HG02642 (cell line): ENCODE measurements at regions not wholly inside any gene's neighbourhood (a gene's known extent, or its start where the extent isn't known, plus 50 kb on each side); places are given as distances from the start of the nearest gene placed in this dataset.

Experiments used
- ATAC-seq: cut with Tn5 transposase; IDR thresholded peaks from one replicate; pipeline ENCODE4 v1.9.1; 2021; ENCODE audit warnings: mild to moderate bottlenecking; ENCODE audit not compliant: unreplicated experiment, poor library complexity

DNA sequence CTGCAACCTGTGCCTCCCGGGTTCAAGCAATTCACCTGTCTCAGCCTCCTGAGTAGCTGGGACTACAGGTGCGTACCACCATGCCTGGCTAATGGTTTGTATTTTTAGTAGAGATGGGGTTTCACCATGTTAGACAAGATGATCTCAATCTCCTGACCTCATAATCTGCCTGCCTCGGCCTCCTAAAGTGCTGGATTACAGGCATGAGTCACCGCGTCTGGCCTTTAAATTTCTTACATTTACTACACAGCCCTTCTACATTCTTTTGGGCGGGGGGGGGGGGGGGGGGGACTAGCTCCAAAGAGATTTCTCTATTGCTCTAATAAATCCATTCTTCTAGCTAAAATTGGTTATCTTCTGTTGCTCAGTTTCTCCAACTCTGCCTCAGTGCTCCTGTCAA lies 964.9 kb upstream of the ACVR2A start:
- no peak for ATAC-seq

DNA sequence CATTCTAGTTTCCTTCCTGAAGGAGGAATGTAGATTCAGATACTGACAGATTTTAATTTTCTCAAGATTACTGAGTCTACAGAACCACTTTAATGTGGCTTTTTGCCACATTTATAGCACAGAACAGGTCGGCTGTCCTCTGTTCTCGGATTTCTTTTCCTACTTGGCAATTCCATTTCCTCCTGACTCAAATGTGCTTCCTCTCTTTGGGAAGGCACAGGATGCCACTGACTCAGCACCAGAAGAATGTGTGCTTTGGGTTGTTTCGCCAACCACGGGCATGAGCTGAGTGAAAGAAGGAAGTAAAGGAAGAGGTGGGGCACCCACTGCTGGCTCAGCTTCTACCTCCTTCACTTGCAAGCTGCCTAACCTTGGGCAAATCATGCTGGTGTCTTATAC lies 970.6 kb upstream of the ACVR2A start:
- no peak for ATAC-seq

- ATAC-seq, result no peak
Observed at GRCh38 chr2:146873646-146874259, 971.1 kb upstream of the ACVR2A start.

- no peak for ATAC-seq
Observed at GRCh38 chr2:146873056-146873455, 971.8 kb upstream of the ACVR2A start.

DNA sequence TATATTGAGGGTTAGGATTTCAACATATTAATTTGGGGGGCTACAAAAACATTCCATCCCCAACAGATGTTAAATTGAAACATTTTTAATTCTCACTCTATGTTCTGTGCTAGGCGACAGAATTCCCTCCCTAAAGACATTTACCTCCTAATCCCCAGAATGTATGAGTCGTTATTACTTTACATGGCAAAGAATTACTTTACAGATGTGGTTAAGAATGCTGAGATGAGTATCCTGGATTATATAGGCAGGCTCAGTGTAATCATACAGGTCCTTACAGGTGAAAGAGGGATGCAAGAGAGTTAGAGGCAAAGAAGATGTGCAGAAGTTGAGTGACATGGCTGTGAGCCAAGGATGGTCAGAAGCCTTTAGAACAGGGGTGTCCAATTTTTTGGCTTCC lies 974.1 kb upstream of the ACVR2A start:
- no peak for ATAC-seq

DNA sequence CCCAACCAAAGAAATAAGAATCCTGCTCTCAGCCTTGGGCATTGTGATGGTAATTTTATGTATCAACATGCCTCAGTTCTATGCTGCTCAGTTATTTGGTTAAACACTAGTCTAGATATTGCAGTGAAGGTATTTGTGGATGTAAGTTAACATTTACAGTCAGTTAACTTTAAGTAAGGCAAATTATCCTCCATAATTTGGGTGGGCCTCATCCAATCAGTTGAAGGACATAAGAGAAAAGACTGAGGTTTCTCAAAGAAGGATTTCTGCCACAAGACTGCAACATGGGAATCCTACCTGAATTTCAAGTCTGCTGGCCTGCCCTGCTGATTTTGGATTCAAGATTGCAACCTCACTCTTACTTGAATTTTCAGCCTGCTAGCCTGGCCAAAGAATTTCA lies 975.5 kb upstream of the ACVR2A start:
- ATAC-seq, result no peak

DNA sequence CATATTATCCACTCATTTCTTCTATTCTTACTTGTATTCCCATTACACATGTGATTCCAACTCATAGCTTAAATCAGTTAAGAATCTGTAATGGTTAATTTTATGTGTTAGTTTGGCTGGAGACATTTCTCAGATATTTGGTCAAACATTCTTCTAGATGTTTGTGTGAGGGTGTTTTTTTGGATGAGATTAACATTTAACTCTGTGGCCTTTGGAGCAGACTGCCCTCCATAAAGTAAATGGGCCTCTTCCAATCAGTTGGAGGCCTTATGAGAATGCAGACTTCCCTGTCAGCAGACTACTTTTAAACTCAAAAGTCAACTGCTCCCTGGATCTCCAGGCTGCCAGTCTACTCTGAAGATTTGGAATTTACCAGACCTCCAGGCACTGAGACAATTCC lies 976.8 kb upstream of the ACVR2A start:
- no peak for ATAC-seq

- ATAC-seq, result no peak
Observed at GRCh38 chr2:146867477-146867986, 977.3 kb upstream of the ACVR2A start.

GRCh38 chr2:146853741-146854444 lies 990.9 kb upstream of the ACVR2A start:
- no peak for ATAC-seq

DNA sequence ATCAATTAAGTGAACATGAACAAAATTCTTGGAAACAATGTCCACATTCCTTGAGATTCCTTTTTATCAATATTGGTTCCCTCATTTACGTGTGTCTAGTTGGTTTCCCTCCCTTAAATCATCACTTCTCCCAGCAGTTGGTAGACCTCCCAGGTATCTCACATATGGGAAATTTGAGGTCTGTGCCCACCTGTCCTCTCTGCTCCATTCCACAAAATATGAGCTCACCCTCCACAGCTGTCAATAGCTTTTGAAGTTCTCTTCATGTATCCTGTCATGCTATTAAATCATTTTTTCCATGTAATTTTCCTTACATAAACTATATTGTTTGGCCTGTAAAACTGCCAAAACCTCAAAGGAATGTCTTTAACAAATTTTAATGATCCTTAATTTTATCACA lies 992.2 kb upstream of the ACVR2A start:
- no peak for ATAC-seq

- no peak for ATAC-seq
Observed at GRCh38 chr2:146850746-146851145, 994.1 kb upstream of the ACVR2A start.

GRCh38 chr2:146847846-146848245 lies 997.0 kb upstream of the ACVR2A start:
- ATAC-seq, result no peak

- no peak for ATAC-seq
Observed at GRCh38 chr2:146844226-146844990, 1000.4 kb upstream of the ACVR2A start.

GRCh38 chr2:146837857-146838256 lies 1007.0 kb upstream of the ACVR2A start:
- ATAC-seq, result no peak

- no peak for ATAC-seq
Observed at GRCh38 chr2:146826388-146826787, 1018.4 kb upstream of the ACVR2A start.

DNA sequence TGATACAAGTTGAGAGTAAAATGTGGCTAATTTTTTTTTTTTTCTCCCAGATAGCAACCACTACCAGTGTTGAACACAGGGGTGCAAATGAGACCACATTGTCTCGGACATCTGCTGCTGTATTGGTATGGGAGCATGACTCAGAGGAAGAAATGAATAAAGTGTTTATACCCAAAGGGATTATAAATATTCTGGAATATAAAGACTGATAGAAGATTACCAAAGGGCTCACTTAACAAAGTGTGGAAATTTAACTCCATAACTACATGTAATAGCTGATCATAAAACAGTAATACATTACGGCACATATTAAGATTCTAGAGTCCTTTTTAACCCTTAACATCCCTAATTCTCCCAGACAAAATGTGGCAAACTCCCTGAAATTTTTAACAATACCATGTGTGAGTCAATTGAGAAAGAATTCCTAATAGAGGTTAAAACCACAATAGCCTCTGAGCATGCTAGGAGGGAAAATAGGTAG lies 1023.0 kb upstream of the ACVR2A start:
- no peak for ATAC-seq

DNA sequence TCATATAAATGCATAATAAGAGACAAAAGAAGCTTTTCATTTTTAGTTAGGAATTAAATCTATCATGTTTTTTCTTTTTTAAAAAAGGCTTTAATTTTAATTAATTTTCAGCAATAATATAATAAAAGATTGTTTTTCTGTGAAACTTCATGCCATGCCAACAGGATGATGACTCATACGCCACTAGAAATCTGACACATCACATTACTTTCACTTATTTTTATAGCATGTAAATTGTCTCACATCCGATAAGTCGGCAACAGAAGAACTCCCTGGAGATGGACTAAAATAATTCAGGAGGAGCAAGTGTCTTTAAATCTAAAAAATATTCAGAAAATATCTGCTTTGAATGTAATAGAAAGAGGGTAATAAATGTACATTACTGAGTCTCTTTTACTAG lies 1024.2 kb upstream of the ACVR2A start:
- ATAC-seq, result no peak

GRCh38 chr2:146818122-146818521 lies 1026.7 kb upstream of the ACVR2A start:
- ATAC-seq, result no peak

DNA sequence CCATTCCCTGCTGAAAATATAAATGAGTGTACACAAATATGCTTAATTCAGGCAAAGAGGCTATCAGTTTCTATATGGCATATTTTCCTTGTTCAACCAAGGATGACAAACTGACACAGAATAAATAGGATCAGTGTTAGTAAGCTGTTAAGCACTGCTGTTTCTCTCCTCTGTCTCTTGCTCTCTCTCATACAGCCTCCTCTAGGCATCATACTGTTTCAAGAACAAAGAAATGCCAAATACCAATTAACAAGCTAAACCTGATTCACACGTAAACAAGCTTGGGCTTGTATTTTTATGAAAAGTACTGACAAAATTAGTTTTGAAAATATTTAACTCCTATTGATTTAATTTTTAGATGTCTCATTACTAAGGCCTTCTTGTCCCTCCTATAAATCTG lies 1027.2 kb upstream of the ACVR2A start:
- ATAC-seq, result no peak

DNA sequence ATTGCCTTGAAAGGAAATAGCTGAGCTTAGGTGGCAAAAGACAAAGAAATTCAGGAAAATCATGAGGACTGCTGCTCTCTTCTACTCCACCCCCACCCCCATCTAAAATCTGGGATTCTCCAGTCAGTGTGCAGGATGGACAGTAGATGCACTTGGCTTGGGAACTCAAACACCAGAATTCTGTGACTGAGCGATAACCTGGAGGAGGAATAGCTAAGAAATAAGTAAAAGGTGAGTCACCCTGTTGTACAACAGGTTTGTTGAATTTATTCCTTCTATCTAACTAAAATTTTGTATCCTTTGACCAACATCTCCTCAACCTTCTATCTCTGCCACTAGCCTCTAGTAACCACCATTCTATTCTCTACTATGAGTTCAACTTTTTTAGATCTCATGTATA lies 1029.9 kb upstream of the ACVR2A start:
- no peak for ATAC-seq

- ATAC-seq, result no peak
Observed at GRCh38 chr2:146807568-146808168, 1037.2 kb upstream of the ACVR2A start.
